Epithelial cell of proximal tubule (primary cell): ENCODE measurements at regions not wholly inside any gene's neighbourhood (a gene's known extent, or its start where the extent isn't known, plus 50 kb on each side); places are given as distances from the start of the nearest gene placed in this dataset.

Experiments
- DNase-seq: peaks from one replicate; pipeline ENCODE4 v3.0.0-alpha.2; 2011; ENCODE audit warnings: low read depth
- H3K4me3 ChIP-seq: 2 replicates; pipeline ENCODE4 v1.5.1; 2011; ENCODE audit warnings: low read depth, mild to moderate bottlenecking, low read length
- TF ChIP-seq, protein P1 (sequence below): conservative IDR thresholded peaks from 2 replicates; pipeline ENCODE4 v1.5.1; 2012; ENCODE audit warnings: low read depth, mild to moderate bottlenecking, low read length

DNA sequence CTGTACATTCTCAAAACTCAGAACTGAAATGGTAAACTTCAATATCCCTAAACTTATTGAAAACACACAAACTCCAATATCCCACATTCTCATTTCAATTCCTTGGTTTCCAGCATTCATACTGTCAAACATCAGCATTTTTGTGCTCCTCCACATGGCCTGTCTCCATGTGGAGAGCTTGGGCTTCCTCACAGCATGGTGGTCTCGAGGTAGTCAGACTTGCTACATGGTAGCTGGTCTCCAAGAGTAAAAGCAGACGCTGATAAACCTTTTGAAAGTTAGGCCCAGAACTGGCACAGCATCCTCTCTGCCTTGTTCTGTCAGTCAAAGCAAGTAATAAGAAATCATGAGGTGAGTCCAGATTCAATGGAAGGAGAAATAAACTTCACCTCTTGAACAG, 70.5 kb downstream of the VCPKMT start:
- TF ChIP-seq, protein P1, sequence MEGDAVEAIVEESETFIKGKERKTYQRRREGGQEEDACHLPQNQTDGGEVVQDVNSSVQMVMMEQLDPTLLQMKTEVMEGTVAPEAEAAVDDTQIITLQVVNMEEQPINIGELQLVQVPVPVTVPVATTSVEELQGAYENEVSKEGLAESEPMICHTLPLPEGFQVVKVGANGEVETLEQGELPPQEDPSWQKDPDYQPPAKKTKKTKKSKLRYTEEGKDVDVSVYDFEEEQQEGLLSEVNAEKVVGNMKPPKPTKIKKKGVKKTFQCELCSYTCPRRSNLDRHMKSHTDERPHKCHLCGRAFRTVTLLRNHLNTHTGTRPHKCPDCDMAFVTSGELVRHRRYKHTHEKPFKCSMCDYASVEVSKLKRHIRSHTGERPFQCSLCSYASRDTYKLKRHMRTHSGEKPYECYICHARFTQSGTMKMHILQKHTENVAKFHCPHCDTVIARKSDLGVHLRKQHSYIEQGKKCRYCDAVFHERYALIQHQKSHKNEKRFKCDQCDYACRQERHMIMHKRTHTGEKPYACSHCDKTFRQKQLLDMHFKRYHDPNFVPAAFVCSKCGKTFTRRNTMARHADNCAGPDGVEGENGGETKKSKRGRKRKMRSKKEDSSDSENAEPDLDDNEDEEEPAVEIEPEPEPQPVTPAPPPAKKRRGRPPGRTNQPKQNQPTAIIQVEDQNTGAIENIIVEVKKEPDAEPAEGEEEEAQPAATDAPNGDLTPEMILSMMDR = no peak
- no peak for DNase-seq
- H3K4me3 ChIP-seq = no peak overlapping the region

DNA sequence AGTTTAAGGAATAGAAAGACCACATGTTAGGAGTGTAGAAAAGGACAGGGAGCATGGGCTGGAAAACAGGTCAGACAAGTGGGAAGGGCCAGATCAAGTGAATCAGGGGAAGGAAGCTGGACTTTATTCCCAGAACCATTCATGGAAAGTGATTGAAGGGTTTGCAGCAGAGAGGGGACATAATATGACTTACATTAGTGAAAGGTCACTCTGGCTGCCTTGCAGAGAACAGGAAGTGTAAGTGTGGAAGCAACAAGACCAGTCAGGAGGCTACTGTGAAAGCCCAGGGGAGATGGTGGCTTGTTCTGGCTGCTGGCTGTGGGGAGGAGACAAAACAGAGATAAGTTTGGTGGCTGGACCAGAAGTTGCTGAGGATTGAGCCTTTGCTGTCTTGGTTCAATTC, 69.1 kb downstream of the VCPKMT start:
- no peak for DNase-seq
- TF ChIP-seq, protein P1 = no peak
- H3K4me3 ChIP-seq = no peak overlapping the region

GRCh38 chr14:50049093-50049492, 67.3 kb downstream of the VCPKMT start:
- no peak for DNase-seq
- TF ChIP-seq, protein P1 = no peak
- H3K4me3 ChIP-seq = no peak overlapping the region

DNA sequence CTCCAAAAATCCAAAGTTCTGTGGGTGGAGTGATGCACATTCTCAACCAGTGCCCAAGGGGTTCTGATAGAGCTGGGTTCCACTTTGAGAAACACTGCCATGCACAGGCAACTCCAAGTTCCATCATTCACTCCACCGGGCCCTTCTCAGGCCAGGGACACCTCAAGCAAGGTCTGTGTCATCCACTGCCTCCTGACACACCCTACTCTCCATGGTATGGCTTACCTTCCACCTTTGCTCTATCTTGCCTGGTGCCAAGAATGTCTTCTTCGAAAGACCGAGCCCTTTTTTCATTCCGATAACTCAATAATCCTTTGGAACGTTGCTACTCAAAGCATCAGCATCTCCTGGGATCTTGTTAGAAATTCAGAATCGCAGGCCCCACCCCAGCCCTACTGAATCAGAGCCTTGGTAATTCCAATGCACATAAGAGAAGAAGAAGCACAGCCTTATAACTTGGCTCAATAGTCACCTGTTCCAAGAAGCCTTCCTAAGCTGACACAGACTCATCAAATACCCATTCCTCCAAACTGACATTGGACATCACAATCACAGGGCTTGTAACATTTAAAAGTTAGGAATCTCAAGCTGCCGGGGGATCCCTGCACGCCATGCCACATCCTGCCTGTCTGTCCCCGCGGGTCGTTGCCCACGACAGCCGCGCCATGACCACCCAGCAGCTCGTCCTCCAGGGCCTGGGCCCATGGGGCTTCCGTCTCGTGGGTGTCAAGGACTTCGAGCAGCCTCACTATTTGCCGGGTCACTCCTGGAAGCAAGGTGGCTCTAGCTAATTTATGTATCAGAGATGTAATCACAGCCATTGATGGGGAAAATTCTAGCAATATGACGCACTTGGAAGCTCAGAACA, 66.4 kb downstream of the VCPKMT start:
- no peak overlapping the region for H3K4me3 ChIP-seq
- TF ChIP-seq, protein P1 = no peak
- DNase-seq = no peak

DNA sequence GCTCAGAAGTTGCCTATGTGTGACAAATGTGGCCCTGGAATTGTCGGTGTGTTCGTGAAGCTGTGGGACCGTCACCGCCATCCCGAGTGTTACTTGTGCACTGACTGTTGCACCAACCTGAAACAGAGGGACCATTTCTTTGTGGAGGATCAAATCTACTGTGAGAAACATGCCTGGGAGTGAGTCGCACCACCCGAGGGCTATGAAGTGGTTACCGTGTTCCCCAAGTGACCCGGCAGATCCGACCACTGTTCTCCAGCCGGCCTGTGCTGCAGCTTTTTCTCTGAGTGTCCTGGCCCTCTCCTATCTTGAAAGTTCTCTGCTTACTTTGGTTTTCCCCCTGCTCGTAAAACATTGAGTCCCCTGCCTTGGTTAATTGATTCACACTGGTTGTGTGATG, 65.3 kb downstream of the VCPKMT start:
- no peak for DNase-seq
- TF ChIP-seq, protein P1 = no peak
- no peak overlapping the region for H3K4me3 ChIP-seq

DNA sequence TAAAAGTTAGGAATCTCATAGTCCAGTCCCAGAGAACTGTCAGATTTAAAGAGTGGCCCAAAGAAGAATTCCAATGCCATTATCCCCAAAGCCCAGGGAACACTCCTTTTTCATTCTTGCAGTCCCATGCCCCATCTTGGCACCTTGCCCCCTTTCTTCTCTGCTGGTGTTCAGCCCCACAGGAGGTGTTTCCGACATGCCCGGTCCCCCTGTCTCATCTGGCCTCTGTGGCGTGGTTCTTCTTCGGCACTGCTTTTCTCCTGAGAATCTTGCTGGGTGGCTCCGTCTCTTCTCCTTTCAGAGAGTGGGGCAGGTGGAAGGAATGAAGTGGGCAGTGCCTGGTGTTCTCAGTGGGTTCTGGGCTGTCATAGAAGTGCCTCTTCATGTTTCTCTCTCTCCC, 64.7 kb downstream of the VCPKMT start:
- TF ChIP-seq, protein P1 = no peak
- DNase-seq = no peak
- no peak overlapping the region for H3K4me3 ChIP-seq

- DNase-seq = no peak
- H3K4me3 ChIP-seq = no peak overlapping the region
- TF ChIP-seq, protein P1 = no peak
These were observed 63.9 kb downstream of the VCPKMT start for GRCh38 chr14:50052517-50052916.
